Glutamatergic neuron (in vitro differentiated cells): ENCODE measurements at regions not wholly inside any gene's neighbourhood (a gene's known extent, or its start where the extent isn't known, plus 50 kb on each side); places are given as distances from the start of the nearest gene placed in this dataset.

Experiments used
- DNase-seq: peaks from one replicate; pipeline ENCODE4 v3.0.0; 2022
- H3K27ac Mint-ChIP-seq: one replicate; pipeline ENCODE4 v1.8.0; 2020; ENCODE audit warnings: mild to moderate bottlenecking, mixed read lengths, inconsistent platforms; ENCODE audit not compliant: unreplicated experiment
- H3K27me3 Mint-ChIP-seq: one replicate; pipeline ENCODE4 v1.8.0; 2020; ENCODE audit warnings: mild to moderate bottlenecking, moderate library complexity, mixed read lengths, inconsistent platforms; ENCODE audit not compliant: unreplicated experiment
- H3K36me3 Mint-ChIP-seq: one replicate; pipeline ENCODE4 v1.8.0; 2020; ENCODE audit warnings: mild to moderate bottlenecking, mixed read lengths, inconsistent platforms; ENCODE audit not compliant: unreplicated experiment
- H3K4me1 Mint-ChIP-seq: one replicate; pipeline ENCODE4 v1.8.0; 2020; ENCODE audit warnings: mild to moderate bottlenecking, low read depth, mixed read lengths, inconsistent platforms; ENCODE audit not compliant: unreplicated experiment
- H3K4me3 Mint-ChIP-seq: one replicate; pipeline ENCODE4 v1.8.0; 2020; ENCODE audit warnings: mild to moderate bottlenecking, mixed read lengths, inconsistent platforms; ENCODE audit not compliant: unreplicated experiment
- H3K9me3 Mint-ChIP-seq: one replicate; pipeline ENCODE4 v1.8.0; 2020; ENCODE audit warnings: mild to moderate bottlenecking, moderate library complexity, mixed read lengths, inconsistent platforms; ENCODE audit not compliant: unreplicated experiment
- TF ChIP-seq, protein P1 (sequence below): fragments of 200-600 bp; sonication (generic); IDR thresholded peaks from one replicate; pipeline ENCODE4 v1.5.0; 2021; ENCODE audit not compliant: partially characterized antibody, unreplicated experiment

- TF ChIP-seq, protein P1, sequence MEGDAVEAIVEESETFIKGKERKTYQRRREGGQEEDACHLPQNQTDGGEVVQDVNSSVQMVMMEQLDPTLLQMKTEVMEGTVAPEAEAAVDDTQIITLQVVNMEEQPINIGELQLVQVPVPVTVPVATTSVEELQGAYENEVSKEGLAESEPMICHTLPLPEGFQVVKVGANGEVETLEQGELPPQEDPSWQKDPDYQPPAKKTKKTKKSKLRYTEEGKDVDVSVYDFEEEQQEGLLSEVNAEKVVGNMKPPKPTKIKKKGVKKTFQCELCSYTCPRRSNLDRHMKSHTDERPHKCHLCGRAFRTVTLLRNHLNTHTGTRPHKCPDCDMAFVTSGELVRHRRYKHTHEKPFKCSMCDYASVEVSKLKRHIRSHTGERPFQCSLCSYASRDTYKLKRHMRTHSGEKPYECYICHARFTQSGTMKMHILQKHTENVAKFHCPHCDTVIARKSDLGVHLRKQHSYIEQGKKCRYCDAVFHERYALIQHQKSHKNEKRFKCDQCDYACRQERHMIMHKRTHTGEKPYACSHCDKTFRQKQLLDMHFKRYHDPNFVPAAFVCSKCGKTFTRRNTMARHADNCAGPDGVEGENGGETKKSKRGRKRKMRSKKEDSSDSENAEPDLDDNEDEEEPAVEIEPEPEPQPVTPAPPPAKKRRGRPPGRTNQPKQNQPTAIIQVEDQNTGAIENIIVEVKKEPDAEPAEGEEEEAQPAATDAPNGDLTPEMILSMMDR, result no peak
- no peak overlapping the region for H3K27ac Mint-ChIP-seq
- H3K4me1 Mint-ChIP-seq, result no peaks in the 10 kb centered on the region
- H3K27me3 Mint-ChIP-seq, result no peaks in the 10 kb centered on the region
- DNase-seq, result no peak
- H3K36me3 Mint-ChIP-seq, result no peaks in the 10 kb centered on the region
- no peak overlapping the region for H3K4me3 Mint-ChIP-seq
- peaks cover 2% of the 10 kb centered on the region for H3K9me3 Mint-ChIP-seq
Measured at GRCh38 chr16:64019339-64019738, 1102.5 kb downstream of the CDH11 start.

DNA sequence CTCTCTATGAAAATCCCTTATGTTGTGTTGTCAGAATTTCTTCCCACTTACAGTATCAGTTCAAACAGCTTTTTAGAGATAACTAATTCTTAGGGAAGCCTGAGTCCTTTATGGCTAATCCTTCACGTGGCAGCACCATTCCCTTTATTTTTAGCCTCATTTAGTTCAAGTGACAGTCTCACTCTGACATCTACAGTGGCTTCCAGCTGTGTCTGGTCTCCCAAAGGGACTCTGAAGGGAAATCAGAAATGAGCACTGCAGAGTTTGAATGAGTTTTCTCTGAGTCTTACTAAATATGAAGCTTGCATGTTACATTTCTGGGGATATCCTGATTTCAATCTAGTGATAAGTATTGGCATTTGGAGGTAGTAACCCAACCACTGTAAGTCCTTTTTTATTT, 1104.1 kb downstream of the CDH11 start:
- Mint-ChIP-seq H3K36me3 (no peaks in the 10 kb centered on the region), H3K9me3 (peaks cover 2% of the 10 kb centered on the region), H3K4me1 (no peaks in the 10 kb centered on the region), H3K27me3 (no peaks in the 10 kb centered on the region), H3K27ac (no peak overlapping the region), H3K4me3 (no peak overlapping the region)
- no peak for DNase-seq
- TF ChIP-seq, protein P1, result no peak

DNA sequence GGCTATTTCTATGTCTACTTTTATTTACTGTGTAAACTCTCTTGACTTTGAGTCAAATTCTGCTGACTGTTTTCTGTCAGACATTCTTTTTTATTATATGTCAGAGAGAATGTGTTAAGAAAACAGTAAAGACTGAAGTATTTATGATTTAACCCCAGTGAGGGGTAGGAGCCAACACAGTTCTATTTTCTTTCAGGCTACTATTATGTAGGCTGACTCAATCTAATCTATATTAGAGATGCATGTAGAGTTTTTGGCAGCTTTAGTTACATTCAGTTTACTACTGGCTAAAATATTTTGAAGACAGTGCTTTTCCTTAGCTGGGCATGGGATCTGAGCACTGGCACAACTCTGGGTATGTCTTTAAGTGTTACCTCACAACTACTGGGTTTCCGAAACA, 1108.0 kb downstream of the CDH11 start:
- Mint-ChIP-seq H3K4me1 (no peaks in the 10 kb centered on the region), H3K4me3 (no peak overlapping the region), H3K27me3 (no peaks in the 10 kb centered on the region), H3K27ac (no peak overlapping the region), H3K36me3 (no peaks in the 10 kb centered on the region), H3K9me3 (peaks cover 2% of the 10 kb centered on the region)
- DNase-seq, result no peak
- TF ChIP-seq, protein P1, result no peak

DNA sequence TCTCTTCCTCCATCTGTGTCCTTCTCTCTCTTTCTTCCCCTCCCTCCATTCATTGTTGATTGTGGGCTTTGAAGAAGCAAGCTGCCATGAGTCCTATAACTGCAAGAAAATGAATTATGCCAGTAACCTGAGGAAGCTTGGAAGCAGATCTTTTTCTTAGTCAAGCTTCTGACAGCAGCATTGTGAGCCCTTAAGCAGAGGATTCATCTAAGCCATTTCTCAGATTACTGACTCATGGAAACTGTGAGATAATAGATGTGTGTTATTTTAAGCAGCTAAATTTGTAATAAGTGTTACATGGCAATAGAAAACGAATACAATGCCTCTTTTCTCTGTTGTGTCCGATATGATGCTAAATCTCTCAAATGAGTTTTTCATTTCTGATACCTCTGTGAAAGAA, 1109.7 kb downstream of the CDH11 start:
- H3K4me1 Mint-ChIP-seq, result no peaks in the 10 kb centered on the region
- TF ChIP-seq, protein P1, result no peak
- no peak for DNase-seq

DNA sequence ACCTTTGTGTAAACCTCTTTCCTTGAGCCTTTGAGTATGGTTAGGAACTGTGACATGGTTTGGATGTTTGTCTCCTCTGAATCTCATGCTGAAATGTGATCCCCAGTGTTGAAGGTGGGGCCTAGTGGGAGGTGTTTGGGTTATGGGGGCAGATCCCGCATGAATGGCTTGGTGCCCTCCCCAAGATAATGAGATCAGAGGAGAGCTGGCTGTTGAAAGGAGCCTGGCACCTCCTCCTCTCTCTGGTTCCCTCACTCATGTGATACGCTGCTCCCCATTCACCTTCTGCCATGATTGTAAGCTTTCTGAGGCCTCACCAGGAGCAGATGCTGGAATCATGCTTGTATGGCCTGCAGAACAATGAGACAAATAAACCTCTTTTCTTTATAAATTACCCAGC, 1110.2 kb downstream of the CDH11 start:
- Mint-ChIP-seq H3K27ac (no peak overlapping the region), H3K27me3 (no peaks in the 10 kb centered on the region), H3K9me3 (no peaks in the 10 kb centered on the region), H3K4me1 (no peaks in the 10 kb centered on the region), H3K4me3 (no peak overlapping the region), H3K36me3 (no peaks in the 10 kb centered on the region)
- DNase-seq, result no peak
- TF ChIP-seq, protein P1, result no peak

More for the DNA sequence above, 1109.7 kb downstream of the CDH11 start:
- Mint-ChIP-seq H3K9me3 (peaks cover 2% of the 10 kb centered on the region), H3K27me3 (no peaks in the 10 kb centered on the region), H3K36me3 (no peaks in the 10 kb centered on the region), H3K4me3 (no peak overlapping the region), H3K27ac (no peak overlapping the region)
